SK-N-SH (cell line): ENCODE measurements at regions not wholly inside any gene's neighbourhood (a gene's known extent, or its start where the extent isn't known, plus 50 kb on each side); places are given as distances from the start of the nearest gene placed in this dataset.

ENCODE experiments used
- EP300 ChIP-seq, 2 experiments: IDR thresholded peaks; 2 replicates each; pipeline versions ENCODE4 v1.4.0 to v1.6.1; 2012; ENCODE audit warnings: borderline replicate concordance in 1 of 2, low read depth in 1 of 2, low read length in 1 of 2
- FOXM1 ChIP-seq: IDR thresholded peaks from 2 replicates; pipeline ENCODE4 v1.4.0; 2012; ENCODE audit warnings: low read depth, mild to moderate bottlenecking
- GABPA ChIP-seq: IDR thresholded peaks from 2 replicates; pipeline ENCODE4 v1.4.0; 2012; ENCODE audit warnings: low read depth, mild to moderate bottlenecking
- JUND ChIP-seq: IDR thresholded peaks from 2 replicates; pipeline ENCODE4 v1.4.0; 2012
- POLR2AphosphoS5 ChIP-seq: IDR thresholded peaks from 2 replicates; pipeline ENCODE4 v1.6.1; 2012; ENCODE audit warnings: low read depth, low read length
- RAD21 ChIP-seq: IDR thresholded peaks from 2 replicates; pipeline ENCODE4 v1.6.1; 2012; ENCODE audit warnings: mild to moderate bottlenecking, low read length
- RCOR1 ChIP-seq: fragments of 150-350 bp; IDR thresholded peaks from 2 replicates; pipeline ENCODE4 v1.6.1; 2017; ENCODE audit warnings: antibody characterized with exemption, low read length
- REST ChIP-seq: IDR thresholded peaks from 2 replicates; pipeline ENCODE4 v1.6.1; 2012; ENCODE audit warnings: mild to moderate bottlenecking, low read depth, low read length, moderate library complexity
- RFX5 ChIP-seq: IDR thresholded peaks from 2 replicates; pipeline ENCODE4 v1.6.1; 2012; ENCODE audit warnings: mild to moderate bottlenecking, improper control_type of control experiment, low read length
- TAF1 ChIP-seq: IDR thresholded peaks from 2 replicates; pipeline ENCODE4 v1.6.1; 2012; ENCODE audit warnings: low read depth, mild to moderate bottlenecking, low read length, moderate library complexity, borderline replicate concordance
- YY1 ChIP-seq: IDR thresholded peaks from 2 replicates; pipeline ENCODE4 v1.4.0; 2012; ENCODE audit warnings: low read depth, mild to moderate bottlenecking
- ZBTB33 ChIP-seq: IDR thresholded peaks from 2 replicates; pipeline ENCODE4 v1.4.0; 2012; ENCODE audit warnings: low read depth, borderline replicate concordance
- TF ChIP-seq, protein P1 (sequence below): fragments of 200-600 bp; sonication (generic); IDR thresholded peaks from 2 replicates; pipeline ENCODE4 v1.6.1; 2017; ENCODE audit warnings: antibody characterized with exemption, mild to moderate bottlenecking, moderate library complexity
- TF ChIP-seq, protein P2 (sequence below): IDR thresholded peaks from 2 replicates; pipeline ENCODE4 v1.4.0; 2012; ENCODE audit warnings: low read depth

DNA sequence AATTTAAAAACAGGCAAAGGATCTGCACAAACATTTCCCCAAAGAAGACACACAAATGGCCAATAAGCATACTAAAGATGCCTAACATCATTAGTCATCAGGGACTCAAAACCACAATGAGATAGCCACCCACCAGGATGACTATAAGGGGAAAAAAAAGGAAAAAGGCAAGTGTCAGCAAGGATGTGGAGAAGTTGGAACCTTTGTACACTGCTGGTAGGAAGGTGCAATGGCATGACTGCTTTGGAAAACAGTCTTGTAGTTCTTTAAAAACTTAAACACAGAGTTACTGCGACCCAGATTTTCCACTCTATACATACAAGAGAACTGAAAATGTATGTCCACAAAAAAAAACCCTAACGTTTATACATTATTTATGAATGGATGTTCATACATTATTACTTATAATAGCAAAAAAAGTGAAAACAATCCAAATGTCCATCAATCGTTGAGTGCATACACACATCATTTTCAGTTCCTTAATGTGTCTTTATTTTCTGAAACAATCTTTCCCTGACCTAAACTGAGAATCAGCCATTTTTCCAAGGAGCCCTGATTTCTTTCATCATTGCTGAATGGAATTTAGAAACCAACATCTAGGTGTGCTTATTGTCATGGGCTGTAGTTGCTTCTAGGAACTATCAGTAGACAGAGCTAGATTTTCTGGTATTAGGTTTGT, 64.7 kb upstream of the TLK1 start:
- TF ChIP-seq, protein P1, sequence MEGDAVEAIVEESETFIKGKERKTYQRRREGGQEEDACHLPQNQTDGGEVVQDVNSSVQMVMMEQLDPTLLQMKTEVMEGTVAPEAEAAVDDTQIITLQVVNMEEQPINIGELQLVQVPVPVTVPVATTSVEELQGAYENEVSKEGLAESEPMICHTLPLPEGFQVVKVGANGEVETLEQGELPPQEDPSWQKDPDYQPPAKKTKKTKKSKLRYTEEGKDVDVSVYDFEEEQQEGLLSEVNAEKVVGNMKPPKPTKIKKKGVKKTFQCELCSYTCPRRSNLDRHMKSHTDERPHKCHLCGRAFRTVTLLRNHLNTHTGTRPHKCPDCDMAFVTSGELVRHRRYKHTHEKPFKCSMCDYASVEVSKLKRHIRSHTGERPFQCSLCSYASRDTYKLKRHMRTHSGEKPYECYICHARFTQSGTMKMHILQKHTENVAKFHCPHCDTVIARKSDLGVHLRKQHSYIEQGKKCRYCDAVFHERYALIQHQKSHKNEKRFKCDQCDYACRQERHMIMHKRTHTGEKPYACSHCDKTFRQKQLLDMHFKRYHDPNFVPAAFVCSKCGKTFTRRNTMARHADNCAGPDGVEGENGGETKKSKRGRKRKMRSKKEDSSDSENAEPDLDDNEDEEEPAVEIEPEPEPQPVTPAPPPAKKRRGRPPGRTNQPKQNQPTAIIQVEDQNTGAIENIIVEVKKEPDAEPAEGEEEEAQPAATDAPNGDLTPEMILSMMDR, result peak; percentile 47
- TF ChIP-seq RAD21, result no peak
- no peak for TF ChIP-seq REST
- peak; percentile 41; the same call in 1 of the 2 replicates for TF ChIP-seq YY1
- TF ChIP-seq POLR2AphosphoS5, result peak; percentile 36; the same call in 1 of the 2 replicates
- TF ChIP-seq, protein P2, sequence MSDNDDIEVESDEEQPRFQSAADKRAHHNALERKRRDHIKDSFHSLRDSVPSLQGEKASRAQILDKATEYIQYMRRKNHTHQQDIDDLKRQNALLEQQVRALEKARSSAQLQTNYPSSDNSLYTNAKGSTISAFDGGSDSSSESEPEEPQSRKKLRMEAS, result no peak
- no peak for TF ChIP-seq RCOR1
- TF ChIP-seq RFX5, result no peak
- no peak for TF ChIP-seq ZBTB33
- no peak for TF ChIP-seq FOXM1
- TF ChIP-seq TAF1, result no peak
- TF ChIP-seq GABPA, result no peak
- TF ChIP-seq JUND, result peak; percentile 90
- peak in 1 of 2 experiments; percentile 39; a peak in 1 of 4 replicates for TF ChIP-seq EP300 (IDR thresholded peaks at IDR 0.05; ENCODE audit: borderline replicate concordance in 1 of 2, low read depth in 1 of 2, low read length in 1 of 2)
